KOPT-K1 (cell line): ENCODE measurements at regions not wholly inside any gene's neighbourhood (a gene's known extent, or its start where the extent isn't known, plus 50 kb on each side); places are given as distances from the start of the nearest gene placed in this dataset.

Experiments used
- H3K27ac ChIP-seq: fragments of 200-600 bp; sonication (generic); 2 replicates; pipeline ENCODE4 v1.5.1; 2016; ENCODE audit warnings: antibody characterized with exemption, mild to moderate bottlenecking, low read depth, low read length; ENCODE audit not compliant: poor library complexity, severe bottlenecking
- H3K36me3 ChIP-seq: fragments of 200-600 bp; sonication (generic); 2 replicates; pipeline ENCODE4 v1.5.1; 2017; ENCODE audit warnings: antibody characterized with exemption, mild to moderate bottlenecking, low read length, moderate library complexity; ENCODE audit not compliant: insufficient read depth
- H3K9me3 ChIP-seq: fragments of 200-600 bp; sonication (generic); 2 replicates; pipeline ENCODE4 v1.5.1; 2017; ENCODE audit warnings: antibody characterized with exemption, low read length, mild to moderate bottlenecking; ENCODE audit not compliant: insufficient read depth, poor library complexity, severe bottlenecking

GRCh38 chr14:41144370-41144769 is 462.3 kb upstream of the LRFN5 start:
- Histone ChIP-seq H3K9me3 (no peaks in the 10 kb centered on the region), H3K27ac (no peak overlapping the region), H3K36me3 (no peaks in the 10 kb centered on the region)

GRCh38 chr14:41137741-41138140 is 468.9 kb upstream of the LRFN5 start:
- Histone ChIP-seq H3K27ac (no peak overlapping the region), H3K36me3 (no peaks in the 10 kb centered on the region), H3K9me3 (no peaks in the 10 kb centered on the region)

- H3K36me3 ChIP-seq = no peaks in the 10 kb centered on the region
- no peak overlapping the region for H3K27ac ChIP-seq
- no peaks in the 10 kb centered on the region for H3K9me3 ChIP-seq
These were observed 476.4 kb upstream of the LRFN5 start for GRCh38 chr14:41130274-41130673.

GRCh38 chr14:41120402-41120801 is 486.3 kb upstream of the LRFN5 start:
- H3K9me3 ChIP-seq = no peaks in the 10 kb centered on the region
- no peak overlapping the region for H3K27ac ChIP-seq
- H3K36me3 ChIP-seq = no peaks in the 10 kb centered on the region

- H3K36me3 ChIP-seq = no peaks in the 10 kb centered on the region
- H3K9me3 ChIP-seq = no peaks in the 10 kb centered on the region
- H3K27ac ChIP-seq = no peak overlapping the region
These were observed 510.5 kb upstream of the LRFN5 start for GRCh38 chr14:41096131-41096530.

GRCh38 chr14:41087056-41087455 is 519.6 kb upstream of the LRFN5 start:
- Histone ChIP-seq H3K27ac (no peak overlapping the region), H3K36me3 (no peaks in the 10 kb centered on the region), H3K9me3 (no peaks in the 10 kb centered on the region)

- Histone ChIP-seq H3K9me3 (no peaks in the 10 kb centered on the region), H3K36me3 (no peaks in the 10 kb centered on the region), H3K27ac (no peak overlapping the region)
These were observed 533.1 kb upstream of the LRFN5 start for GRCh38 chr14:41073544-41073943.

- Histone ChIP-seq H3K9me3 (no peaks in the 10 kb centered on the region), H3K27ac (no peak overlapping the region), H3K36me3 (no peaks in the 10 kb centered on the region)
These were observed 533.9 kb upstream of the LRFN5 start for GRCh38 chr14:41072776-41073175.

GRCh38 chr14:41071351-41071750 is 535.3 kb upstream of the LRFN5 start:
- Histone ChIP-seq H3K27ac (no peak overlapping the region), H3K9me3 (no peaks in the 10 kb centered on the region), H3K36me3 (no peaks in the 10 kb centered on the region)

- no peak overlapping the region for H3K27ac ChIP-seq
- no peaks in the 10 kb centered on the region for H3K9me3 ChIP-seq
- no peaks in the 10 kb centered on the region for H3K36me3 ChIP-seq
These were observed 543.9 kb upstream of the LRFN5 start for GRCh38 chr14:41062826-41063225.

- Histone ChIP-seq H3K27ac (no peak overlapping the region), H3K9me3 (no peaks in the 10 kb centered on the region), H3K36me3 (no peaks in the 10 kb centered on the region)
These were observed 551.1 kb upstream of the LRFN5 start for GRCh38 chr14:41055589-41055988.

- no peaks in the 10 kb centered on the region for H3K36me3 ChIP-seq
- H3K27ac ChIP-seq = no peak overlapping the region
These were observed 554.9 kb upstream of the LRFN5 start for GRCh38 chr14:41051801-41052200.

GRCh38 chr14:41047763-41048162 is 558.9 kb upstream of the LRFN5 start:
- Histone ChIP-seq H3K36me3 (no peaks in the 10 kb centered on the region), H3K27ac (no peak overlapping the region), H3K9me3 (no peaks in the 10 kb centered on the region)

More at GRCh38 chr14:41051801-41052200, 554.9 kb upstream of the LRFN5 start:
- H3K9me3 ChIP-seq = no peaks in the 10 kb centered on the region

GRCh38 chr14:41037388-41037787 is 569.3 kb upstream of the LRFN5 start:
- Histone ChIP-seq H3K9me3 (no peaks in the 10 kb centered on the region), H3K36me3 (no peaks in the 10 kb centered on the region), H3K27ac (no peak overlapping the region)

- Histone ChIP-seq H3K27ac (no peak overlapping the region), H3K9me3 (no peaks in the 10 kb centered on the region), H3K36me3 (no peaks in the 10 kb centered on the region)
These were observed 571.7 kb upstream of the LRFN5 start for GRCh38 chr14:41034969-41035368.

GRCh38 chr14:41022932-41023331 is 583.7 kb upstream of the LRFN5 start:
- Histone ChIP-seq H3K9me3 (no peaks in the 10 kb centered on the region), H3K36me3 (no peaks in the 10 kb centered on the region), H3K27ac (no peak overlapping the region)

GRCh38 chr14:41016213-41016612 is 590.5 kb upstream of the LRFN5 start:
- no peaks in the 10 kb centered on the region for H3K9me3 ChIP-seq
- H3K27ac ChIP-seq = no peak overlapping the region
- no peaks in the 10 kb centered on the region for H3K36me3 ChIP-seq
